ENCODE measurements at regions not wholly inside any gene's neighbourhood (a gene's known extent, or its start where the extent isn't known, plus 50 kb on each side); places are given as distances from the start of the nearest gene placed in this dataset.

GRCh38 chr15:72847806-72848205 is 64.2 kb upstream of the ADPGK start:
- no peaks in the 10 kb centered on the region for H3F3A ChIP-seq (ENCODE audit: low read depth)
- H3K79me2 ChIP-seq (ENCODE audit: insufficient read depth, low read length): no peaks in the 10 kb centered on the region
- no peaks in the 10 kb centered on the region for H4K20me1 ChIP-seq (ENCODE audit: insufficient read depth, low read length, poor library complexity, severe bottlenecking)
- no peak overlapping the region for H2AFZ ChIP-seq (ENCODE audit: low read length)
- H3K4me2 ChIP-seq (ENCODE audit: low read depth, low read length, poor library complexity, severe bottlenecking): no peak overlapping the region
- no peaks in the 10 kb centered on the region for H3K36me3 ChIP-seq (ENCODE audit: insufficient read depth, low read length)
- peaks cover 8% of the 10 kb centered on the region for H3K27me3 ChIP-seq (ENCODE audit: insufficient read depth, low read length, poor library complexity, severe bottlenecking)
- TF ChIP-seq, protein P1, sequence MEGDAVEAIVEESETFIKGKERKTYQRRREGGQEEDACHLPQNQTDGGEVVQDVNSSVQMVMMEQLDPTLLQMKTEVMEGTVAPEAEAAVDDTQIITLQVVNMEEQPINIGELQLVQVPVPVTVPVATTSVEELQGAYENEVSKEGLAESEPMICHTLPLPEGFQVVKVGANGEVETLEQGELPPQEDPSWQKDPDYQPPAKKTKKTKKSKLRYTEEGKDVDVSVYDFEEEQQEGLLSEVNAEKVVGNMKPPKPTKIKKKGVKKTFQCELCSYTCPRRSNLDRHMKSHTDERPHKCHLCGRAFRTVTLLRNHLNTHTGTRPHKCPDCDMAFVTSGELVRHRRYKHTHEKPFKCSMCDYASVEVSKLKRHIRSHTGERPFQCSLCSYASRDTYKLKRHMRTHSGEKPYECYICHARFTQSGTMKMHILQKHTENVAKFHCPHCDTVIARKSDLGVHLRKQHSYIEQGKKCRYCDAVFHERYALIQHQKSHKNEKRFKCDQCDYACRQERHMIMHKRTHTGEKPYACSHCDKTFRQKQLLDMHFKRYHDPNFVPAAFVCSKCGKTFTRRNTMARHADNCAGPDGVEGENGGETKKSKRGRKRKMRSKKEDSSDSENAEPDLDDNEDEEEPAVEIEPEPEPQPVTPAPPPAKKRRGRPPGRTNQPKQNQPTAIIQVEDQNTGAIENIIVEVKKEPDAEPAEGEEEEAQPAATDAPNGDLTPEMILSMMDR (conservative IDR thresholded peaks at IDR 0.05; ENCODE audit: low read length): no peak
- TF ChIP-seq EZH2phosphoT487 (IDR thresholded peaks at IDR 0.05; ENCODE audit: borderline replicate concordance): no peak
- H3K9me3 ChIP-seq (ENCODE audit: insufficient read depth, low read depth, low read length): no peaks in the 10 kb centered on the region
- no peaks in the 10 kb centered on the region for H3K9me2 ChIP-seq (replicated peaks; ENCODE audit: low read depth, low read length)
- no peak overlapping the region for H3K4me3 ChIP-seq (ENCODE audit: low read length, poor library complexity, severe bottlenecking)
- no peak overlapping the region for H3K9ac ChIP-seq (ENCODE audit: low read depth, low read length, poor library complexity, severe bottlenecking)
- no peaks in the 10 kb centered on the region for H3K4me1 ChIP-seq (ENCODE audit: insufficient read depth, low read length, poor library complexity, severe bottlenecking)

- Histone ChIP-seq H3K9me2 (replicated peaks; ENCODE audit: low read depth, low read length) (no peaks in the 10 kb centered on the region), H3K9me3 (ENCODE audit: insufficient read depth, low read depth, low read length) (no peaks in the 10 kb centered on the region), H3F3A (ENCODE audit: low read depth) (no peaks in the 10 kb centered on the region), H4K20me1 (ENCODE audit: insufficient read depth, low read length, poor library complexity, severe bottlenecking) (no peaks in the 10 kb centered on the region), H3K4me1 (ENCODE audit: insufficient read depth, low read length, poor library complexity, severe bottlenecking) (no peaks in the 10 kb centered on the region), H2AFZ (ENCODE audit: low read length) (no peak overlapping the region), H3K36me3 (ENCODE audit: insufficient read depth, low read length) (no peaks in the 10 kb centered on the region), H3K79me2 (ENCODE audit: insufficient read depth, low read length) (no peaks in the 10 kb centered on the region), H3K9ac (ENCODE audit: low read depth, low read length, poor library complexity, severe bottlenecking) (no peak overlapping the region), H3K4me2 (ENCODE audit: low read depth, low read length, poor library complexity, severe bottlenecking) (no peak overlapping the region), H3K27me3 (ENCODE audit: insufficient read depth, low read length, poor library complexity, severe bottlenecking) (peaks cover 8% of the 10 kb centered on the region), H3K4me3 (ENCODE audit: low read length, poor library complexity, severe bottlenecking) (no peak overlapping the region)
- TF ChIP-seq EZH2phosphoT487 (IDR thresholded peaks at IDR 0.05; ENCODE audit: borderline replicate concordance): no peak
- TF ChIP-seq, protein P1 (conservative IDR thresholded peaks at IDR 0.05; ENCODE audit: low read length): no peak
Measured at GRCh38 chr15:72847033-72847432, 63.5 kb upstream of the ADPGK start.

DNA sequence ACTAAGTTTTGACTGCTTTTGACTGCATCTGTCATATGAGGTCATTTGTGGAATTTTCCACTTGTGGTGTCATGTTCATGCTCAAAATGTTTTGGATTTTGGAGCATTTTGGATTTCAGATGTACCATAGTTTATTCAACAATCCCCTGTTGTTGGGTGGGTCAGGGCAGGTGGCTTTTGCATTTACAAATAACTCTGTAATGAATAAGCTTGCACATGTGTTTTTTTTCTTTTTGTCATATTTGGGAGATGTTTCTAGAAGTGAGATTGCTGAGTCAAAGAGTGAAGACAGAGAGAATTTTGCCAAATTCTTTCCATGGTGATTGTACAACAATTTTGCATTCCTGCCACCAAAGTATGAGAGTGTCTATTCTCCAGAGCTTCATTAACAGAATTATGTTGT is 62.4 kb upstream of the ADPGK start:
- Histone ChIP-seq H3K9me2 (replicated peaks; ENCODE audit: low read depth, low read length) (no peaks in the 10 kb centered on the region), H3K9me3 (ENCODE audit: insufficient read depth, low read depth, low read length) (no peaks in the 10 kb centered on the region), H3K9ac (ENCODE audit: low read depth, low read length, poor library complexity, severe bottlenecking) (no peak overlapping the region), H2AFZ (ENCODE audit: low read length) (no peak overlapping the region), H3K27me3 (ENCODE audit: insufficient read depth, low read length, poor library complexity, severe bottlenecking) (peaks cover 8% of the 10 kb centered on the region), H3K4me1 (ENCODE audit: insufficient read depth, low read length, poor library complexity, severe bottlenecking) (no peaks in the 10 kb centered on the region), H4K20me1 (ENCODE audit: insufficient read depth, low read length, poor library complexity, severe bottlenecking) (no peaks in the 10 kb centered on the region), H3K4me3 (ENCODE audit: low read length, poor library complexity, severe bottlenecking) (no peak overlapping the region), H3F3A (ENCODE audit: low read depth) (no peaks in the 10 kb centered on the region), H3K36me3 (ENCODE audit: insufficient read depth, low read length) (no peaks in the 10 kb centered on the region), H3K4me2 (ENCODE audit: low read depth, low read length, poor library complexity, severe bottlenecking) (no peak overlapping the region), H3K79me2 (ENCODE audit: insufficient read depth, low read length) (no peaks in the 10 kb centered on the region)
- TF ChIP-seq, protein P1 (conservative IDR thresholded peaks at IDR 0.05; ENCODE audit: low read length): no peak
- no peak for TF ChIP-seq EZH2phosphoT487 (IDR thresholded peaks at IDR 0.05; ENCODE audit: borderline replicate concordance)

Measured in Loucy (cell line).